ENCODE measurements at regions not wholly inside any gene's neighbourhood (a gene's known extent, or its start where the extent isn't known, plus 50 kb on each side); places are given as distances from the start of the nearest gene placed in this dataset.

GRCh38 chr16:74107795-74108610 lies 188.6 kb upstream of the PSMD7 start:
- peak; percentile 74 for ATAC-seq
- peak; percentile 24 for DNase-seq (ENCODE audit: low read depth, low spot score)
- ChIA-PET POLR2A (no interaction called here), CTCF (interaction anchor here (0.6 kb wide), 1 partner anchor 74 kb away, joined by 3 read pairs; no protein-coding TSS in a partner anchor)
- Histone ChIP-seq H3K36me3 (ENCODE audit: control insufficient read depth, insufficient read depth, low read length) (no peaks in the 10 kb centered on the region), H3K27ac (ENCODE audit: low read length) (no peak overlapping the region), H3K9me3 (ENCODE audit: control insufficient read depth, insufficient read depth, low read depth, low read length) (no peaks in the 10 kb centered on the region), H3K4me3 (ENCODE audit: low read depth in 2 of 2, low read length in 2 of 2) (peak overlapping the region; percentile 16 to 46; a peak in 3 of 4 replicates), H3K27me3 (ENCODE audit: control insufficient read depth, insufficient read depth, low read length) (no peaks in the 10 kb centered on the region), H3K4me1 (ENCODE audit: control insufficient read depth, insufficient read depth, low read length) (no peaks in the 10 kb centered on the region)
- in situ Hi-C loops (cut with HindIII; ENCODE audit: low pct_unique_long_range_greater_than_20kb, low sequenced_read_pairs), result no loop called here
- no TSS peak for BruUV-seq (replicated peaks)
- TF ChIP-seq REST (IDR thresholded peaks at IDR 0.05; ENCODE audit: insufficient read depth in 1 of 2, low read depth in 2 of 2, low read length in 1 of 2), result no peak
- TF ChIP-seq TCF7L2 (IDR thresholded peaks at IDR 0.05; ENCODE audit: low read depth, low read length), result no peak
- TF ChIP-seq CTCF (IDR thresholded peaks at IDR 0.05), result peak; percentile 77
- intact Hi-C loops (cut with micrococcal nuclease; ENCODE audit: unreplicated experiment), result no loop called here

GRCh38 chr16:74104022-74104421 lies 192.6 kb upstream of the PSMD7 start:
- no peaks in the 10 kb centered on the region for H3K4me1 ChIP-seq (ENCODE audit: control insufficient read depth, insufficient read depth, low read length)
- H3K4me3 ChIP-seq (ENCODE audit: low read depth in 2 of 2, low read length in 2 of 2), result no peak overlapping the region
- POLR2A ChIA-PET, result no interaction called here
- DNase-seq (ENCODE audit: low read depth, low spot score), result no peak
- CTCF ChIA-PET, result no interaction called here
- no peak overlapping the region for H3K27ac ChIP-seq (ENCODE audit: low read length)
- no TSS peak for BruUV-seq (replicated peaks)
- ATAC-seq, result no peak
- no peak for TF ChIP-seq REST (IDR thresholded peaks at IDR 0.05; ENCODE audit: insufficient read depth in 1 of 2, low read depth in 2 of 2, low read length in 1 of 2)
- no peak for TF ChIP-seq TCF7L2 (IDR thresholded peaks at IDR 0.05; ENCODE audit: low read depth, low read length)
- TF ChIP-seq SIN3A (IDR thresholded peaks at IDR 0.05; ENCODE audit: borderline replicate concordance, insufficient read depth, low read depth, low read length), result no peak
- TF ChIP-seq CTCF (IDR thresholded peaks at IDR 0.05), result no peak
- no peak for TF ChIP-seq POLR2AphosphoS5 (IDR thresholded peaks at IDR 0.05; ENCODE audit: low read depth, low read length)
- no peaks in the 10 kb centered on the region for H3K9me3 ChIP-seq (ENCODE audit: control insufficient read depth, insufficient read depth, low read depth, low read length)
- H3K36me3 ChIP-seq (ENCODE audit: control insufficient read depth, insufficient read depth, low read length), result no peaks in the 10 kb centered on the region
- H3K27me3 ChIP-seq (ENCODE audit: control insufficient read depth, insufficient read depth, low read length), result no peaks in the 10 kb centered on the region
- in situ Hi-C loops (cut with HindIII; ENCODE audit: low pct_unique_long_range_greater_than_20kb, low sequenced_read_pairs) (no loop called here), intact Hi-C loops (cut with micrococcal nuclease; ENCODE audit: unreplicated experiment) (no loop called here)

Data from Panc1 (cell line).